ENCODE measurements at regions not wholly inside any gene's neighbourhood (a gene's known extent, or its start where the extent isn't known, plus 50 kb on each side); places are given as distances from the start of the nearest gene placed in this dataset.

DNA sequence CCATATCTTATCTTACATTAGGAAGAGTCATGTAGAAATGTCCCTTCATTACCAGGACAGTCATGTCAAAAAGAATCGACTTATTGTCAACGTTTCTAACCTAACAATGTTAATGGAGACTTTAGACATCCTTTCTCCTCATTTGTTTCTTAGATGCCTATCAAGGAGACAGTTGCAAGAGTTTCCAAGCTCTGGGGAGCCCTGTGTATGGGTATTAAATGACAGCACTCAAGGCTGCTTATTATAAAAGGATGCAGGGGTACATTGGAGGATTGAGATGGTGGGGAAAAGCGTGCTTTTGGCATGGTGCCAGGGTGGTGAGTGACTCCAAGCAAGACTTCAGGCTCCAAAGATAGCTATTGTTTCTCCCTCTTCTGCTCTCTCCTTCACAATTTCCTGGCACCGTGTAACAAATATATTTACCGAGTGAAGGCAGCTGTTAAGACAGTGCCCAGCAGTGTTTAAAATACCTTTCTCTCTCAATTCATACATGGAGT lies 461.3 kb upstream of the CLINT1 start:
- no peaks in the 10 kb centered on the region for H3K4me1 Mint-ChIP-seq (ENCODE audit: low read depth)
- TF ChIP-seq, protein P1, sequence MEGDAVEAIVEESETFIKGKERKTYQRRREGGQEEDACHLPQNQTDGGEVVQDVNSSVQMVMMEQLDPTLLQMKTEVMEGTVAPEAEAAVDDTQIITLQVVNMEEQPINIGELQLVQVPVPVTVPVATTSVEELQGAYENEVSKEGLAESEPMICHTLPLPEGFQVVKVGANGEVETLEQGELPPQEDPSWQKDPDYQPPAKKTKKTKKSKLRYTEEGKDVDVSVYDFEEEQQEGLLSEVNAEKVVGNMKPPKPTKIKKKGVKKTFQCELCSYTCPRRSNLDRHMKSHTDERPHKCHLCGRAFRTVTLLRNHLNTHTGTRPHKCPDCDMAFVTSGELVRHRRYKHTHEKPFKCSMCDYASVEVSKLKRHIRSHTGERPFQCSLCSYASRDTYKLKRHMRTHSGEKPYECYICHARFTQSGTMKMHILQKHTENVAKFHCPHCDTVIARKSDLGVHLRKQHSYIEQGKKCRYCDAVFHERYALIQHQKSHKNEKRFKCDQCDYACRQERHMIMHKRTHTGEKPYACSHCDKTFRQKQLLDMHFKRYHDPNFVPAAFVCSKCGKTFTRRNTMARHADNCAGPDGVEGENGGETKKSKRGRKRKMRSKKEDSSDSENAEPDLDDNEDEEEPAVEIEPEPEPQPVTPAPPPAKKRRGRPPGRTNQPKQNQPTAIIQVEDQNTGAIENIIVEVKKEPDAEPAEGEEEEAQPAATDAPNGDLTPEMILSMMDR (IDR thresholded peaks at IDR 0.05; ENCODE audit: unreplicated experiment), result no peak
- DNase-seq (ENCODE audit: low spot score, unreplicated experiment), result no peak
- no peaks in the 10 kb centered on the region for H3K36me3 Mint-ChIP-seq (ENCODE audit: insufficient read depth)
- peaks cover 28% of the 10 kb centered on the region for H3K27me3 Mint-ChIP-seq
- H3K4me3 Mint-ChIP-seq (ENCODE audit: low read depth), result no peak overlapping the region
- no peak overlapping the region for H3K27ac Mint-ChIP-seq
- H3K9me3 Mint-ChIP-seq (ENCODE audit: low read depth), result peaks cover under 1% of the 10 kb centered on the region

DNA sequence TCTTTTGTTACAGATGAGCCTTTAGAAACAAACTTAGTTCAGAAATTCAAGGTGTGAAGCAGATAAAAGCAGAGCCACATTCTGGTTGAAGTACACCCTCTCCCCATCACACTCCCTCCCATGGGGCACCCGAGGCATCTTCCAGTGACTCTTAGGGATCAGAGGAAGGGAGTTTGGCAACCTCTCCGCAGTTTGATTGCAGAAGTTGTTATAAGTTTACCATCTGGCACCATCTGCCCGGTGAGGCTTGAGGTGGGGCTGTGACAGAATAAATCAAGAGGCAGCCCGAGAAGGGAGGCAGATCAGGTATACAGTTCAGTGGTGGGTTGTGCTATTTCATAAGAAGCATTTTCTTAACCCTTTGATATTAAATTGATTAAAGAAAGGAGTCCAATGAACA lies 458.6 kb upstream of the CLINT1 start:
- Mint-ChIP-seq H3K27me3 (peaks cover 19% of the 10 kb centered on the region), H3K9me3 (ENCODE audit: low read depth) (peaks cover 3% of the 10 kb centered on the region), H3K27ac (no peak overlapping the region), H3K4me3 (ENCODE audit: low read depth) (no peak overlapping the region), H3K36me3 (ENCODE audit: insufficient read depth) (no peaks in the 10 kb centered on the region), H3K4me1 (ENCODE audit: low read depth) (peaks cover 6% of the 10 kb centered on the region)
- DNase-seq (ENCODE audit: low spot score, unreplicated experiment), result no peak
- TF ChIP-seq, protein P1 (IDR thresholded peaks at IDR 0.05; ENCODE audit: unreplicated experiment), result no peak

DNA sequence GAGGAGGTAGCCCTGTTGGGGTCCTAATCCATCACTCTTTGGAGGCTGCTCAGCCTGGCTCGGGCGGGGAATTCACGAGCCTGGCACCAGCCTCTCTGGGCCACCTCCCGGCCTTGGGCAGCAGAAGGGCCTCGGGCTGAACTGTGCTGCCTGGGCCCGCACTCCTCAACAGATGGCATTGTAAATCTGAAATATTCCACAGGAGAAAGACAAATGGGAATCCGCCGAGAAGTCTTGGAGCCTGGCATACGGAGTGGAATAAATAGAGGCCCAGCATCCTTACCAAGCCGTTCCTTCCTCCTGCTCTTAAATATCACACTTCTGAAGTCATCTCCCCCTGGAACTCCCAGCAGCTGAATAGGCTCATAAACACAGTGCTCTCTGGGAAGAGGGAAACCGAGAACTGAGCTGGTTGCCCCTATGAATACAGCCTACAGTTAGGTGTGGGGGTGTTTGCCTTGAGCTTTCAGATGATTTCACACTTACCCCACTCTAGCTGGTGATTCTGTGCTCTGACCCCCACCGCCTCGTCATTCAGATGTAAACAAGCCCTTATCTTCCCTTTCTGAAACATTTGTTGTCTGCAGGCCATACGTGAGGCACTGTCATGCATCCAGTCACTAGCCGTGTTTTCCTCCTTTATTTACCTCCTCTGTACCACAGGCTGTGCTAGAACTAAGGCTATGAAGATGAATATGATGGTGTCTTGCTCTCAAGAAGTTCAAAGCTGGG lies 455.0 kb upstream of the CLINT1 start:
- H3K27me3 Mint-ChIP-seq, result peaks cover 32% of the 10 kb centered on the region
- H3K27ac Mint-ChIP-seq, result no peak overlapping the region
- DNase-seq (ENCODE audit: low spot score, unreplicated experiment), result no peak

DNA sequence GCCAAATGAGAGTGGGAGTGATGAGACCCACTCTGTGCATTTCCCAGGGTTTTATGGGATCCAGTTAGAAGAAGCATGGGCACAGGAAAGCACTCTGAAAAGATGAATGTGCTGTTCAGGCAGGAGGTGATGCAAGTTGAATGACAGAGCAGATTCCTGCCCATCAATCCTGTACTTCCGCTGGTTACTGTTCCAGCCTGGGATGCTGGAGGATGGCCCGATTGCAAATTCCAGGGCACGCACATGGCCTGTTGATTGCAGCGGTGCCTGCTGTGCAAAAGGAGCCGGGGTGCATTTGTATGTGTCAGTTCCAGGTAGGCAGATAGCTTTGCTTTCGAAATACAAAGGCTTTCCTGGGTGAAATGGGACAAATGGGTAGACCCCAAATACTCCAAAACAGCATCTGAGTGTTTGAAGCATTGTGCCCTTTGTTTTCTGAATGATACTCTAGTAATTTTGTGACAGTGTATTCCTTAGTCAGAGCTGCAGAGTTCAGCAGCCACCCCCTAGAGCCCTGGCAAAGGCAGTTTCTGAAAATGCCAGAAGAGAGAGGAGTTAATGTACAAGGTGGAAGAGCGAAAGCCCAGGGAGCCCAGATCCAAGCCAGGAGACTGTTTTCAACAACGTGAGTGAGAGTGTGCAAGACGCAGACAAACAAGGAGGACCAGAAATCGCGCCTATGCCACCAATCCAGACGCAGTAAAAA lies 454.2 kb upstream of the CLINT1 start:
- DNase-seq (ENCODE audit: low spot score, unreplicated experiment), result no peak
- Mint-ChIP-seq H3K4me1 (ENCODE audit: low read depth) (peaks cover 6% of the 10 kb centered on the region), H3K27ac (no peak overlapping the region), H3K9me3 (ENCODE audit: low read depth) (peaks cover 3% of the 10 kb centered on the region), H3K36me3 (ENCODE audit: insufficient read depth) (no peaks in the 10 kb centered on the region), H3K4me3 (ENCODE audit: low read depth) (no peak overlapping the region), H3K27me3 (peaks cover 37% of the 10 kb centered on the region)
- TF ChIP-seq, protein P1 (IDR thresholded peaks at IDR 0.05; ENCODE audit: unreplicated experiment), result no peak

More for the DNA sequence above, 455.0 kb upstream of the CLINT1 start:
- no peak overlapping the region for H3K4me3 Mint-ChIP-seq (ENCODE audit: low read depth)
- H3K9me3 Mint-ChIP-seq (ENCODE audit: low read depth), result peaks cover 3% of the 10 kb centered on the region
- peaks cover 6% of the 10 kb centered on the region for H3K4me1 Mint-ChIP-seq (ENCODE audit: low read depth)
- no peaks in the 10 kb centered on the region for H3K36me3 Mint-ChIP-seq (ENCODE audit: insufficient read depth)
- TF ChIP-seq, protein P1 (IDR thresholded peaks at IDR 0.05; ENCODE audit: unreplicated experiment), result no peak

DNA sequence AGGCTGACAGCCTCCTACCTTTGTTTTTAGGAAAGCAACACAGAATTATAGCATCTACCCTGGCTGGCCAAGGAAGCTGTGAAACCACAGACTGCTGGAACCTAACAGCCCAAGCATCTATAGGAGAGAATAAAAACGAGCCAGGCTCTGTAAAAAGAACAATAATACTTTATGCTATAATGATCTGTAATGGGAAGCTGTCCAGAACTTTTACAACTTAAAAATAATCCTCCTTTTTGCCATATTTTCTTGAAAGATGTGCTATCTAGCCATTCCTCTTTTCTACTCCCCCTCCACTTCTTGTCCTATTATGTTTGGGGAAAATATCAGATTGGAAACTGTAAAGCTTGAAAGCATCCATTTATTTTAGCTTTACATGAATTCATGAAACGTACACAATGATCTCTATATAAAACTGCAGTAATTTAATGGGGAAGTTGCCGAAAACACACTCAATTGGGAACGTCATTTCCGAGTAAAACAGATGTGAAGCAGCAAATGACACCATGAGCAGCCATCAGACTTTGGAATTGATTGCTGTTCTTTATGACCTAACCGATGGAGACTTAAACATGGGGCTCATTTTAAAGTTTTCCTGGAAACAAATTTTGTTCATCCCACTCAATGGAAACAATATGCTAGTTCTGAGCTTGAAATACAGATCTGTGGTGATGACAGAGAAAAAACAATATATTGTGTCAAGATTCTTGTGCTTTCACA lies 450.3 kb upstream of the CLINT1 start:
- Mint-ChIP-seq H3K36me3 (ENCODE audit: insufficient read depth) (no peaks in the 10 kb centered on the region), H3K4me1 (ENCODE audit: low read depth) (peaks cover 4% of the 10 kb centered on the region), H3K4me3 (ENCODE audit: low read depth) (no peak overlapping the region), H3K9me3 (ENCODE audit: low read depth) (no peaks in the 10 kb centered on the region), H3K27ac (no peak overlapping the region), H3K27me3 (peaks cover 35% of the 10 kb centered on the region)
- TF ChIP-seq, protein P1 (IDR thresholded peaks at IDR 0.05; ENCODE audit: unreplicated experiment), result no peak
- DNase-seq (ENCODE audit: low spot score, unreplicated experiment), result no peak
